RWPE2 (cell line): ENCODE measurements at regions not wholly inside any gene's neighbourhood (a gene's known extent, or its start where the extent isn't known, plus 50 kb on each side); places are given as distances from the start of the nearest gene placed in this dataset.

Experiments used
- ATAC-seq: fragments of 200-7000 bp; cut with Tn5 transposase; 3 replicates; pipeline ENCODE4 v1.9.1; 2021; ENCODE audit warnings: low read depth
- DNase-seq: peaks from one replicate; pipeline ENCODE4 v3.0.0-alpha.2; 2020; ENCODE audit warnings: low spot score
- H3K27ac ChIP-seq: fragments of 450-650 bp; 2 replicates; pipeline ENCODE4 v1.5.1; 2017; ENCODE audit warnings: mild to moderate bottlenecking; ENCODE audit not compliant: poor library complexity, severe bottlenecking
- H3K27me3 ChIP-seq: fragments of 250-450 bp; sonication (Bioruptor Pico); 2 replicates; pipeline ENCODE4 v1.5.1; 2021; ENCODE audit warnings: mild to moderate bottlenecking, moderate library complexity; ENCODE audit not compliant: insufficient read depth, poor library complexity, severe bottlenecking
- H3K36me3 ChIP-seq: fragments of 250-450 bp; sonication (Bioruptor Pico); 2 replicates; pipeline ENCODE4 v1.5.1; 2020; ENCODE audit warnings: low read depth, mild to moderate bottlenecking, moderate library complexity
- H3K4me1 ChIP-seq: fragments of 250-450 bp; sonication (Bioruptor Pico); 2 replicates; pipeline ENCODE4 v1.5.1; 2021; ENCODE audit warnings: mild to moderate bottlenecking, moderate library complexity; ENCODE audit not compliant: insufficient read depth, poor library complexity, severe bottlenecking
- H3K4me3 ChIP-seq: fragments of 250-450 bp; sonication (Bioruptor Pico); 2 replicates; pipeline ENCODE4 v1.5.1; 2021; ENCODE audit warnings: mild to moderate bottlenecking, moderate library complexity; ENCODE audit not compliant: severe bottlenecking
- H3K9me3 ChIP-seq: fragments of 250-450 bp; sonication (Bioruptor Pico); 2 replicates; pipeline ENCODE4 v1.5.1; 2021; ENCODE audit warnings: mild to moderate bottlenecking, moderate library complexity; ENCODE audit not compliant: severe bottlenecking
- CTCF ChIP-seq: fragments of 450-650 bp; IDR thresholded peaks from one replicate; pipeline ENCODE4 v1.5.1; 2017; ENCODE audit warnings: mild to moderate bottlenecking, moderate library complexity; ENCODE audit not compliant: poor library complexity, severe bottlenecking

GRCh38 chr2:199684832-199685231 lies 166.2 kb downstream of the FTCDNL1 start:
- DNase-seq (no peak), ATAC-seq (no peak)
- Histone ChIP-seq H3K9me3 (no peaks in the 10 kb centered on the region), H3K36me3 (no peaks in the 10 kb centered on the region), H3K27ac (no peak overlapping the region), H3K4me3 (no peak overlapping the region), H3K27me3 (no peaks in the 10 kb centered on the region), H3K4me1 (no peaks in the 10 kb centered on the region)
- no peak for TF ChIP-seq CTCF

- H3K36me3 ChIP-seq: no peaks in the 10 kb centered on the region
- DNase-seq (no peak), ATAC-seq (no peak)
- no peaks in the 10 kb centered on the region for H3K27me3 ChIP-seq
- H3K27ac ChIP-seq: no peak overlapping the region
- no peaks in the 10 kb centered on the region for H3K9me3 ChIP-seq
- no peak overlapping the region for H3K4me3 ChIP-seq
- TF ChIP-seq CTCF: no peak
- no peaks in the 10 kb centered on the region for H3K4me1 ChIP-seq
Observed at GRCh38 chr2:199684168-199684567, 166.8 kb downstream of the FTCDNL1 start.

GRCh38 chr2:199682001-199682400 lies 169.0 kb downstream of the FTCDNL1 start:
- Histone ChIP-seq H3K36me3 (no peaks in the 10 kb centered on the region), H3K27me3 (no peaks in the 10 kb centered on the region), H3K4me3 (no peak overlapping the region), H3K27ac (no peak overlapping the region), H3K9me3 (no peaks in the 10 kb centered on the region), H3K4me1 (no peaks in the 10 kb centered on the region)
- no peak for TF ChIP-seq CTCF
- ATAC-seq (no peak), DNase-seq (no peak)

GRCh38 chr2:199680482-199680881 lies 170.5 kb downstream of the FTCDNL1 start:
- DNase-seq (no peak), ATAC-seq (no peak)
- Histone ChIP-seq H3K9me3 (no peaks in the 10 kb centered on the region), H3K36me3 (no peaks in the 10 kb centered on the region), H3K4me1 (no peaks in the 10 kb centered on the region), H3K27ac (no peak overlapping the region), H3K4me3 (no peak overlapping the region), H3K27me3 (no peaks in the 10 kb centered on the region)
- no peak for TF ChIP-seq CTCF

- Histone ChIP-seq H3K27ac (no peak overlapping the region), H3K4me3 (no peak overlapping the region), H3K36me3 (no peaks in the 10 kb centered on the region), H3K9me3 (no peaks in the 10 kb centered on the region), H3K27me3 (no peaks in the 10 kb centered on the region), H3K4me1 (no peaks in the 10 kb centered on the region)
- ATAC-seq: no peak
- DNase-seq: no peak
- TF ChIP-seq CTCF: no peak
Observed at GRCh38 chr2:199679883-199680282, 171.1 kb downstream of the FTCDNL1 start.
